Stimulated activated CD4-positive, alpha-beta T cell treated with anti-CD3 and anti-CD28 coated beads, Interleukin-2, amount 100 ng/mL, for 4 hours (primary cell): ENCODE measurements at regions not wholly inside any gene's neighbourhood (a gene's known extent, or its start where the extent isn't known, plus 50 kb on each side); places are given as distances from the start of the nearest gene placed in this dataset.
"Not testable (repeated sequence)": the region's sequence is repeated elsewhere in the genome, so short reads cannot be mapped to it uniquely, and the experiment has no call there.

Experiments used
- DNase-seq: peaks from one replicate; pipeline ENCODE4 v3.0.0-alpha.2; 2020; ENCODE audit warnings: low read depth

DNA sequence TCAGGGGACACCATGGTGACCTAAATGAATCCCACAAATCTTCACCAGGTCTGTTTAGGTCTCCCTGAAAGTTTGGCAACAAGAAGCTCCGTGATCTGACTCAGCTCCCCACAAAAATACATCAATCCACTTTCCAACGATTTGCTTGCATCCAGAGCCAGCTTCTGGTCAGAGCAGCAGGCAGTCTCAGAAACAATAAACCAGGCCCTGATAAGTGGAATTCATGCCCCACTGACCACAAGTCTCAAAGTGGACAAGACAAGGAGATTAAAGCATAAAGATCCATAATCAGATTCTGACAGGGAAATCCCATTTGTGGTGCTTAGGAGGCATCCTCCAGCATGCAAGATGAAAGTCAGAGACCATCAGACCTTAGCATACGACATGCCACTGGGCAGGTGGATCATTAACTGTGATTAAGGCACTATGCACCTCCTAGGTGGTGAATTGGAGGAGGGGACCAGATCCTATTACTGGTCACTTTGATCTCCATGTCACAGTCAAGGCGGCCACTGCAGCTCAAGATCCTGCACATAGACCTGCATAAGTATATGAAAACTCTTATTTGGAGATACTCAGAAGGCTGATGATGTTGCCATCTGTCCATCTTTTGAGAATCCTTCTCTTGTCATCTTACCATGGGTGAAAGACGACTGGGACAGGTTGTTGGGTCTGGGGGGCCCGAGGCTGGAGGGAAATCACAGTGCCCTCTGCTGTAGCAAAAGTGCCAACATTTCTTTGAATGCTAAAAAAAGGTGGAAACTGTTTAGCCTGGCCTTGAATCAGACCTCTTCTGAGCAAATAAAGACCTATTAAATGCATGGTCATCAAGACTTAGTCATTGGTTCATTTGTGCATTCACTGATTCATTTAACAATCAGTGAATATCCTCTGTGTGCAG is 309.2 kb upstream of the CCL2 start:
- DNase-seq: no peak

DNA sequence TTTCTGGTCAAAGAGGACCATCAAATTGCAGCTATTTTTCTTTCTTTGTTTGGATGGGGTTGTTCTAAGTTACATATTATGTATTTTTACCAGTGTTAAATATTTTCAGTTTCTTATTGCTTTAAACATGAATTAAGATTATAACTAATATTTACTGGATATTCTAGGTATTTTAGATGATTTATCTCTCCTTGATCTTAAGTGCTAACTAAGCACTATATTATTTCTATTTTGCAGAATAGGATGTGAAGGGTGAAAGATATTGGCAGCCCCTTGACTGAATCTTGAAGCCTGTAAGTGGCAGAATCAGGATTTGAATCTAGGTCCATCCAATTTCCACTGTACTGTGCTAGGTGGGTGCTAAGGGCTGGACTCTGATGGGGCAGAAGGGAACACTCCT is 307.3 kb upstream of the CCL2 start:
- DNase-seq: no peak

- no peak for DNase-seq
These were observed 306.8 kb upstream of the CCL2 start for GRCh38 chr17:33948309-33948708.

DNA sequence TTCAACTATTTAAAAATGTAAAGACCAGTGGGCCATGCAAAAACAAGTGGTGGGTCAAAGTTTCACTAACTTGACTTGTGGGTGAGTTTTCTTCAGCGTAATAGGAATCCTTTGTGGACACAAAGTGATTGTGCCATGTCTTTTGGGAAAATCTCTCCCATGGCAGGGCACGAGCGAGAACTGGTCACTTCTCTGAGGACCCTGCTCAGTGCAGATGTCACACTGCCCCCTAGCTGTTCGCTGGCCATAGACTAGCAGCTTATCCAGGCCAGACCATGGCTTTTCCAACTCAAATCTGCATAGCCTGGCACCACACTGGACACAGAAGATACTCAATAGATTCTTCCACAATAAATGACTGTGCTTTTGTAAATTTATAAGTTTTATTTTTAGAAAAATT is 306.0 kb upstream of the CCL2 start:
- DNase-seq: no peak

DNA sequence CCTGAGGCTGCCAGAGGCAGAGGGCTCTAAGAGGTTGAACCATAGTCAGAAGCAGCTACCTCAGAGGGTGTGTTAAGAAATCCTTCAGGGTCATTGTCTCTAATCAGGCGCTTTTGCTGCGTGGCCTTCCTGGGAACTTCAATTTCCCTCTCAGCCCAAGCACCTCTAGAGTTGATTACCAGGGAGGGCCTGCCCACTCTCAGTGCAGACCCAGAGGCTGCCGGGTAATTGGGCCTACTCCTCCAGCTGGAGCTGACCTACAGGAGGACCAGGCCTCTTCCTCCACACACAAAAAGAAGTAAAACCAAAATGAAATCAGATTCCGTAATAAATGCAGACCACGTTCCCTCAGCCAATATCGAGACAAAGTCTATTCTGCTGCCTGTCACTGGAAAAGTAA is 305.0 kb upstream of the CCL2 start:
- no peak for DNase-seq

DNA sequence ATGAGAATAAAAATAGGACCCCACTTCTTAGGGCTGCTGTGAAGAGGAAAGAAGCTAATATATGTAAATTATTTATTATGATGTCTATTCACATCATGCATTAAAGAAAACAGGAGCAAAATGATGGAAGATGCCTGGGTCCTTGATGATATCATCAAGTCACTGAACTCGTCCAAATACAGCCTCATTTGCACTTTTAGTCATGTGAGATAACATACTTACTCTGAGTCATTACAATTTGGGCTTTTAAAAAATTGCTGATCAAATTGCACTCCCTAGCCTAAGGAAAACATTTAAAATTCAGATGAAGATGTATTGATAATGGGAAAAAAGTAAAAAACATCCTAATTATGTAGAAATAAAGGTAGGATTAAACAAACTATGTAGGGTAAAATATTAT is 302.7 kb upstream of the CCL2 start:
- DNase-seq: no peak

- no peak for DNase-seq
These were observed 300.5 kb upstream of the CCL2 start for GRCh38 chr17:33954597-33954996.

- DNase-seq: no peak
These were observed 299.6 kb upstream of the CCL2 start for GRCh38 chr17:33955461-33955860.

DNA sequence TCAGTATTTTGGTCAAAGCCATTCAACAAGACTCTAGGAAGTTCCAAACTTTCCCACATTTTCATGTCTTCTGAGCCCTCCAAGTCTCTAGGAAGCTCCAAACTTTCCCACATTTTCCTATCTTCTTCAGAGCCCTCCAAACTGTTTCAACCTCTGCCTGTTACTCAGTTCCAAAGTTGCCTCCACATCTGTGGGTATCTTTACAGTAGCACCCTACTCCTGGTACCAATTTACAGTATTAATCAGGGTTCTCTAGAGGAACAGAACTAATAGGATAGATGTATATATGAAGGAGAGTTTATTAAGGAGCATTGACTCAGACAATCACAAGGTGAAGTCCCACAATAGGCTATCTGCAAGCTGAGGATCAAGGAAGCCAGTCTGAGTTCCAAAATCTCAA is 296.0 kb upstream of the CCL2 start:
- DNase-seq: not testable (repeated sequence)

DNA sequence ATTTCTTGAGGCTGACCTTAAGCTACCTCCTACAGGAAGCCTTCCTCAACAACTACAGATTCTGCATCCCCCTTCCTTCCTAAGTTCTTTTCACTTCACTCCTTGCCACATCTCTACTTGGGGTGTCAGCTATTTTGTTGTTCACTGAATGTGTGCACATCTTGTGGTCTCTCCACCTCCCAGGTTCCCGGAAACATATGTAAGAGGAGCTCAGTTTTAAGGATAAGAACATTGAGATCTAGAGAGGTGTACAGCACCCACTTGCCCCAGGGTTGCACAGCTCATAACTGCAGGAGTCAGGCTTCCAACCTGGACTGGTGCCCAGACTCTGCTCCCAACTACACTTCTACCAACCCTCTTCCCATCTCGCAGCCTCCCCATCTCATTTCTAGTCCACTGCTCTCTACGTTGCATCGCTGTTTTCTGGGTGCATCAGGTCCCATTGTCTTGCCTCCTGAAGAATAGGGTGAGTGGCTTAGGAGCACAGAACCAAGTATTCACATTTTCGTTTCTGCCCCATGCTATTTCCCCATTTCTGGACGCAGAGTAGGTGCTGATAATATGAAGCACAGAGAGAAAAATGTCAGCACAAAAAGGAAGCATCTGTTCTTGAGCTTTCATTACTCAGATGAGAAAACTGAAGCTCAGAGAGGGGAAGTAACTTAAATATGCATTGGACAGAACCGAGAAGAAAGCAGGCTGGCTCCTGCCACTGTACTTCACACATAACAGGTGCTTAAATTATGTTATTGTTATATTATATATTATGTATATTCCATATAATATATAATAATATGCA is 292.0 kb upstream of the CCL2 start:
- no peak for DNase-seq

DNA sequence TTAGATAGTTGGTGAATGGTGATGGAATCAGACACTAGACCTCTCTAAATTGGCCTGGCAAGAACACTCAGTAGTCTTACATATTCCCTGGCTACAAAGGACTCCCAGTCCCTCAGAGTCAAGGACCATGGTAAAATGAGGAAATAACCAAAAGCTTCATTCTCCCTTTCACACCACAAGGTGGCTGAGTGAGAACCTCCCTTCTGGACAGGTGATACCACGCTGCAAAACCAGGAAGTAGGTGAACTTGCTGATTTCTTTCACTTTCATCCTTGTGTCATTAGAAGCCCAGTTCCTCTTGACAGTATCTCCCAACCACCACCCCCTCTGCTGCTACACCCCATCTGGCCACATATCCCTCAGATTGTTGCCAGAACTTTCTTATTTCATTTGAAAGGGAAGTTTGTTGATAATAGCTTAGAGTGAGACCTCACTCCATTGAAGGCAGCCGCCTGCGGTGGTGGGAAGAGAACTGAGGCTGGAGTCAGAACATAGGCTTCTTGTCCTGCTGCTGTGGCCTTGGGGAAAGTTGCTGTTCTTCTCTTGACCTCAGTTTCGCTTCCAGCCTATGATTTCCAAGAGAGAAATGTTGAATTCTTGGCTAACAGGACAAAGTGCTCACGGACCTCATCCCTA is 290.6 kb upstream of the CCL2 start:
- no peak for DNase-seq

DNA sequence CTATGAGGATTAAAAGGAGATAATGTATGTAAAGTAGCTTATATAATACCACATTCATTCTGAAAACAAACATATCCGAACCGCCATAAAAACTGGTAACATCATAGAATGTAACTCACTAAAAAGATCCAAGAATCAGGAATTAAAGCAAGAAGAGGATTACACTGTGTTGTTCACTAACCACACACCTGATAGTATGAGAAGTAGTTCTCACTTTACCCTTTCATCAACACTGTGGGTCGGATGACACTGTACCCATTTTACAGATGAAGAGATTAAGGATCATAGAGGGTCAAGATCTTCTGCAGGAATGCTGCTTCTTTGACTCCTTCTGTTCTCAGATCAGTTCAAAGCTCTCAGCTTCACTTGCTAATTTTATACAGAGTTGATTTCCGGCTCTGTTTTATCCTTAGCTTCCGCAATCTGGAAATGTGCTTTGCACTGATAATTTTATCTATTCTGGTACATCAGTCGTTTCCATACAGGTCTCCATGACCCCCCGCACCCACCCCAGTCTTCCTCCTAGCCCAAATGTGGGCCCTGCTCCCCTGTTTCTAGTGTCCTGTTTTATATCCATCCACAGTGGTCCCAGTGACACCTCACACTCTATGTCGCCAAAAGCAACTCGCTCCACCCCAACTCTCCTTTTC is 288.6 kb upstream of the CCL2 start:
- no peak for DNase-seq

- no peak for DNase-seq
These were observed 287.3 kb upstream of the CCL2 start for GRCh38 chr17:33967608-33968349.

DNA sequence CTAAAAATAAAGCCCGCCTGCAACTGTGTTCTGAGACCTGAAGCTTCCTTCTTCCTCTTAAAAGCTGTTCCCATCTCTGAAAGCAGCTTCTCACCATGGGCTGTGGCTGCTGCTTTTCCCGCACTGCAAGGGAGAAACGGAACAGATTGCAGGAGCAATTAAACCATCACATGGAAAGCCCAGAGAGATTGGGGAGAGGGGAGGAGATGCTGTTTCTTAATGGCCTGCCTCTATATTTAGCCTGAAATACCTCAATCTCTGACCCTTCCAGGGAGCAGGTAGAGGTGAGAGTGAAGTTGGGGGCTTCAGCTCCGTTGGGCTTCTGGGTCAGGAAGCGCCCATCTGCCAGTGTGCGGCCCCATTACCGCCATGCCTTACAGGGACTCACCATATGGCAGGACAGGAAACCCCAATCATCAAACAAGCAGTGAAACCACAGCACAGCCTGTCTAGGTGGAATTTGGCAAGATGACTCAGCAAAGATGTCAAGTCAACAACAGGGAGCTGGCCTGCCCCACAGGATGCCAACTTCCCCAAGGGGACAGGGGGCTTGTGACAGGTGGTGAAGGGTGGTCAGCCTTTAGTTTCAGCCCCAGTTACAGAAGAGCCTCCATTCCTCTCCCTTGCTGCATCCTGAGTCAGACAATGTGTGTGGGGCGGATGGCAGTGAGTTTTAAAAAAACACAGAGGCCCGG is 286.6 kb upstream of the CCL2 start:
- DNase-seq: no peak

- no peak for DNase-seq
These were observed 284.8 kb upstream of the CCL2 start for GRCh38 chr17:33970279-33970678.

DNA sequence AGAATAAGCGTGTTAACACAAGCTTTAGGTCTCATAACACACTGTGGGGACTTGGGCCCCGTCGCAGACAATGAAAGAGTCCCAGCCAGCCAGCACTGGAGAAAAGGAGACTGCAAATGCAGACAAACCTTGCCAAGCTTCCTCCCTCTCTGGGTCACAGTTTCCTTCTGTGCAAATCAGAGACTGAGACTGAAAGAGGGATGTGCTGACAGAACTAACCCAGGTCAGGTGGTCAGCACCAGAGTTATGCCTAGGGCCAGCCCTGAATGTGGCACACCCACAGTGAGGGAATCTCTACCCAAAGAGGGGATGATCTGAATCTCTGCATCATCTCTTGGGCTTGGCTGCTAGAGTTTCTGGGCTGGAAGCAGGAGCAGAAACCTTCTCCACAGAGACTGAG is 282.3 kb upstream of the CCL2 start:
- DNase-seq: no peak

GRCh38 chr17:33973491-33973890 is 281.6 kb upstream of the CCL2 start:
- no peak for DNase-seq

- no peak for DNase-seq
These were observed 280.8 kb upstream of the CCL2 start for GRCh38 chr17:33974276-33974675.

DNA sequence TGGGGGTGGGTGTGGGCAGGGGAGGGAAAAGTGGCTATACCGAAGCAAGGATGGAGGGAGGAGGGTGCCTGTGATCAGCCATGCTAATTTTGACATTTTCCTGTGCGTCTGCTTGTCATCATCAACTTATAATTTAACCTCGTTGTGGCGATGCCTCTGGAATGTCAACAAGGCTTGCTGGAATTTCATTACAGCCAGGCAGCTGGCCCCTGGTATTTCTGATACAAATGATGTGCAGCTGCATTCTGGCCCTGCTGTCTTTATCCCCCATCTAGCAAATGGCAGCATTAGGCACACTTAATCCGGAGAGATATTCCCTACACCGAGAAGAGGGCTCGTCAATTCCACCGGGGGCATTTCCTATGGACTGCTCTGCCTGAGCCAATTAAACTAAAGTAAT is 278.3 kb upstream of the CCL2 start:
- DNase-seq: no peak

- DNase-seq: no peak
These were observed 277.2 kb upstream of the CCL2 start for GRCh38 chr17:33977729-33978514.
